ENCODE measurements at regions not wholly inside any gene's neighbourhood (a gene's known extent, or its start where the extent isn't known, plus 50 kb on each side); places are given as distances from the start of the nearest gene placed in this dataset.

DNA sequence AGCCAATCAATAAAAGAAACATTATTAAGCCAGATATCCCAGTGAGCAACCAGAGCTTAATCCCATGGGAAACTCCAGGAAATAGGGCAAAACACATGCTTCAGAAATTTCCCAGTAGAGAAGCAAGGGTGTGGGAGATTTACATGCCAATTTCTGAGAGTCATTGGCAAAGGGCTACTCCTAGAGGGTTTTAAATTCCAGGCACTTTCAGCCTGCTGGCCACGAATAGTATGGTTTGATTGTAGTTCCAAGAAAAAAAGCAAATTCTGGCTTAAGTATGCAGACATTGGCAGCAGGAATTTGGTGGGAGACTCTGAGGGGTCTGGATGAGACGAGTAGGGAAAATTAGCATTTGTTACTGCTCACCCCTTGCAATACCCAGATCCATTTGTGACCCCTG is 402.1 kb upstream of the SUCLG2 start:
- no peak overlapping the region for H3K4me3 ChIP-seq (ENCODE audit: insufficient read depth, low read depth, low read length)
- DNase-seq: no peak
- H3K36me3 ChIP-seq (replicated peaks; ENCODE audit: control insufficient read depth, insufficient read depth, low read length): no peaks in the 10 kb centered on the region

DNA sequence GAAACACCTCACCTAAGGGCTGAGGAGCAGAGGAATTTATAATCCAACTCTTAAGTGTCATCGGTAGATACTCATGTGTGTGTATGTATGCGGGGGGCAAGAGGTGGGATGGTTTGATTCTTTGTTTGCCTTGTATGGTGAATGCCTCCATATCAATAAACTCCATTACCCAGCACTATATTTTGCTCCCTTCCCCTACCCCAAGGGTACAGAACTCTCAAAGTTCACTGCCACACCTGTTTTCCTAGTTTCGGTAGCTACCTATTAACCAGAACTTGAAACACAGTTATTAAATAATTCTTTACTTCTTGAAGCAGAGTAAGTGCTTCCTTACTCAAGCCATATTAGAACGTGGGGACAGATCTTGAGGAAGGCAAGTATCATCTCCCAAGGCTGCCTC is 400.8 kb upstream of the SUCLG2 start:
- Histone ChIP-seq H3K4me3 (ENCODE audit: insufficient read depth, low read depth, low read length) (no peak overlapping the region), H3K36me3 (replicated peaks; ENCODE audit: control insufficient read depth, insufficient read depth, low read length) (no peaks in the 10 kb centered on the region), H3K27me3 (ENCODE audit: control insufficient read depth, insufficient read depth, low read length) (no peaks in the 10 kb centered on the region)
- no peak for DNase-seq

More for the DNA sequence above, 402.1 kb upstream of the SUCLG2 start:
- no peaks in the 10 kb centered on the region for H3K27me3 ChIP-seq (ENCODE audit: control insufficient read depth, insufficient read depth, low read length)

DNA sequence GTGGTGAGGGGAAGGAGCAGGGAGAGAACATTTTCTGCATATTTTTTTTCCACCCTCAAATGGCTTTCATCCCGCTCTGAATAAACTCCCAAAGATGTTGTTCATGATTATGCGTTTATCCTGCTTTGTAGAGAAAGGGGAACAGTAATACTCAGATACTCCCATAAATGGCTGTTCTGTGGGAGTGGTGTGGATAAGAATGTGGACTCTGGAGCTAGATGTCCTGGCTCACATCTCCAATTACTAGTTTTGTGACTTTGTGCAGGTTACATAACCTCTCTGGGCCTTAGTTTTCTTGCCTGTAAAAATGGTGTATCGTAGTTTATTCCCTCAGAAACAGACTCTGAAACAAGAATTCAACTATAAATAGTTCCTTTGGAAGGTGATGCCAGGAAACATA is 395.4 kb upstream of the SUCLG2 start:
- no peaks in the 10 kb centered on the region for H3K36me3 ChIP-seq (replicated peaks; ENCODE audit: control insufficient read depth, insufficient read depth, low read length)
- no peaks in the 10 kb centered on the region for H3K27me3 ChIP-seq (ENCODE audit: control insufficient read depth, insufficient read depth, low read length)
- DNase-seq: no peak
- no peak overlapping the region for H3K4me3 ChIP-seq (ENCODE audit: insufficient read depth, low read depth, low read length)

DNA sequence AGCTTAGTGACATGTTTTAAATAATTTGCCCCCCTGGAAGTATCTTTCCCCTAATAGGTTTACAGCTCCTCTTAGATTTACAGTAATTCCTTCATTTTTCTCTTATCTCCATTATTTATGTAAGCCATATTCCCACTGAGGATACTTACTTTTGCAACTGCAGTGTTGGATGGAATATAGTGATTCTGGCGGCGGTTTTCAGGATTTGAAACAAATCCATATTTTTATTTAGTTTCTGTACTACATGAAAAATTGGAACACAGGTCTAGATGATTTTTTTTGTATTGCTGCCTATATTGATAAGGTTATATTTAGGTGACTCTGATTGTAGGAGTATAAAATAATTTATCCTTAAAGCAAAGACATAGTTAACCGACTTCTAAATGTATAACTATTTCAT is 391.6 kb upstream of the SUCLG2 start:
- DNase-seq: no peak
- Histone ChIP-seq H3K27me3 (ENCODE audit: control insufficient read depth, insufficient read depth, low read length) (no peaks in the 10 kb centered on the region), H3K4me3 (ENCODE audit: insufficient read depth, low read depth, low read length) (no peak overlapping the region), H3K36me3 (replicated peaks; ENCODE audit: control insufficient read depth, insufficient read depth, low read length) (no peaks in the 10 kb centered on the region)

DNA sequence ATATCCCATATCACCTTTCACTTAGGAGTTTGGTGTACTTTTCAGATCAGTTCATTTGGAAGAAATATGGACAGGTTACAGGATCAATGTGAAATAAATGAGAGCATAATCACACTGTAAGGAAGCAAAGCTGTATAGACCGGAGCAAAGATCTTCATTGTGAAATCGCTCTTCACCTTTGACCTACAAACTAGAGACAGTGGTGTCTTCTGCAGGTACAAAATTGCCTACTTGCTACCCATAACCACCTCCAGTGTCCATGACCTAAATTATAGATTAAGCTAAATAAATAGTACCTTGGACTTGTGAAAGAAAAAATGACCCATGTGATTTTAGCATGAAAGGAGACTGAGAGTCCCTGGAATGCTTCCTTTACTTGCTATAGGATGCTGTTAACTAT is 379.5 kb upstream of the SUCLG2 start:
- no peaks in the 10 kb centered on the region for H3K36me3 ChIP-seq (replicated peaks; ENCODE audit: control insufficient read depth, insufficient read depth, low read length)
- DNase-seq: no peak
- no peak overlapping the region for H3K4me3 ChIP-seq (ENCODE audit: insufficient read depth, low read depth, low read length)
- H3K27me3 ChIP-seq (ENCODE audit: control insufficient read depth, insufficient read depth, low read length): no peaks in the 10 kb centered on the region

DNA sequence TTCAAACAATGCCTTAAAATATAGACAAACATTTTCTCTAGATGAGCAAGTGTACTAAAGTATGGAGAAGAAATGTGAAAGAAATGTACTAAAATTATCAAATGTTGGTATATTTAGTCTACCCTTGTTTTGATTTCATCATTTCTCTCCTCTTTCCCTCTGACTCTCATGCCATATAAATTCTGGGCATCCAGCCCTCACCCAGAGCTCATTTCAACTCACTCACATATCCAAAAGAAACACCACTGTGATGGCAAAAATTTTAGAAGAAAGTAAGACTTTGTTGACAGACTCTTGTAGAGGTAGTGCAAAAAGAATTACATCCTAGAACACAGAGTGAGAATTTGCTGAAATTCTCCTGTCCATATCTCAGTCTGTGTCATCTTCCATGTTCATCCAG is 377.8 kb upstream of the SUCLG2 start:
- DNase-seq: no peak
- no peaks in the 10 kb centered on the region for H3K27me3 ChIP-seq (ENCODE audit: control insufficient read depth, insufficient read depth, low read length)

DNA sequence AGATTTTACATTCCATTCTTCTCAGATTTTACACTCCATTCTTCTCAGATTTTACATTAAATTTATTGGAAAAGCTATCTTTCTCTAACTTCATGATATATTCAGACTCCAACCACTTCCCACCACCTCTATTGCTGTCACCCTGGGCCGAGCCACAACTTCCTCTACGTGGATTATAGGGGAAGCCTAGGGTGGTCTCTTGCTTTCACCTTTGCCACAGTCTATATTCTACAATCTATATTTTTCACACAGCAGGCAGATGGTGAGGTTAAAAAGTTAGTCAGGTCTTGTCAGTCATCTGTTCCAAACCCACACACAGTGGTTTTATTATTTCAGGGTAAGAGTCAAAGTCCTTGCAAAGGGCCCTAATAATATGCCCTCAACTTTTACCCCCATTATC is 370.8 kb upstream of the SUCLG2 start:
- Histone ChIP-seq H3K27me3 (ENCODE audit: control insufficient read depth, insufficient read depth, low read length) (no peaks in the 10 kb centered on the region), H3K36me3 (replicated peaks; ENCODE audit: control insufficient read depth, insufficient read depth, low read length) (no peaks in the 10 kb centered on the region), H3K4me3 (ENCODE audit: insufficient read depth, low read depth, low read length) (no peak overlapping the region)
- no peak for DNase-seq

More for the DNA sequence above, 377.8 kb upstream of the SUCLG2 start:
- Histone ChIP-seq H3K36me3 (replicated peaks; ENCODE audit: control insufficient read depth, insufficient read depth, low read length) (no peaks in the 10 kb centered on the region), H3K4me3 (ENCODE audit: insufficient read depth, low read depth, low read length) (no peak overlapping the region)

DNA sequence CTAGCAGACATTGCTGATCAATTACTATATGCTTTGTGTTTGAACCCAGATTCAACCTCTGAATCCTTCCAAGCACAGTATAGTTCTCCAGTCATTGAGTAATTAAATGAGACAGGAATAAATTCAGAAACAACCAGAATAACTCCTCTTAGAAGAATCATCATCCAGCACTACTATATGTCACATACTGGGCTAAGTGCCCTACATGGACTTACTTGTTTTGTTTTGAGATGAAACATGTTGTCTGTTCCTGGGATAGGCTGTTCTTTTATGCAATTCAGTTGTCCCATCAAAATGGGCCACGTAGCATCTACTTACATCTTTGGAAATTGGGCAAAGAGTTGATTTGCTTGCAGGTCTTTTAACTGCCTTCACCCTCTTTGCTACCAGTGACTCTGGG is 365.5 kb upstream of the SUCLG2 start:
- Histone ChIP-seq H3K36me3 (replicated peaks; ENCODE audit: control insufficient read depth, insufficient read depth, low read length) (no peaks in the 10 kb centered on the region), H3K4me3 (ENCODE audit: insufficient read depth, low read depth, low read length) (no peak overlapping the region), H3K27me3 (ENCODE audit: control insufficient read depth, insufficient read depth, low read length) (no peaks in the 10 kb centered on the region)
- no peak for DNase-seq

DNA sequence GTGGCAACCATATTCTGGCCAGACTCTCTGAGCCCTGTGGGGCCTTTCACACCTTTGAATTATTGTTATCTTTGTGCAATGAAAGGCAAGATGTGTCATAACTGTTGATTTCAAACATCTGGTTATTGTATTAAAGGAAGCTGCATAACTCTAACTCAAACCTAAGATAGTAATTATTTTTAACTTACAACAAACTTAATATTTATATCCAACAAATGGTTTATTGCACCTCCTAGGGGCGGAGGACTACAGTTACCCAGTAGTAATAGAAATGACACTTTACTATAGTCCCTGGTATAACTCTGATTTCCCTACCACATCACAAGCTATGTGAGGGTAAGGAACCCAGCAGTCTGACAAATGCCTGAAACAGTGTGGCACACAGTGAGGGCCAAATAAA is 363.9 kb upstream of the SUCLG2 start:
- no peaks in the 10 kb centered on the region for H3K27me3 ChIP-seq (ENCODE audit: control insufficient read depth, insufficient read depth, low read length)
- DNase-seq: peak; percentile 3
- no peak overlapping the region for H3K4me3 ChIP-seq (ENCODE audit: insufficient read depth, low read depth, low read length)
- no peaks in the 10 kb centered on the region for H3K36me3 ChIP-seq (replicated peaks; ENCODE audit: control insufficient read depth, insufficient read depth, low read length)

DNA sequence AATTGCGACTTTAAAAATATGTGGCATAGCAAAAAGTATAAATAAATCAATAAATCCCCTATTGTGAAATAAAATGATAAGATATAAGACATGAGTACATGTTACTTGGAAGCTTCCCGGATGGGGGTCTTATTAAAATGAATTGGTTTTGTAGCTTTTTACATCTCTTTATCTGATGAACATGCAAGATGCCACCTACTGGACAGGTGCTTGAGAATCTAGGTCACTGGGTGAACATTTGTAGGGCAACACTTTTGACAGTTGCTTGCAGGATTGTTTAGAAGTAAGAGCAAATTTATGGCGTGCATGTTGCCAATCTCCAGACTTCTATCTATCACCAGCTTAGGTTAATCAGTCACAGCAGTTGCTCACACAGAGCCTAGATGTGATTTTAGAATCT is 362.7 kb upstream of the SUCLG2 start:
- Histone ChIP-seq H3K27me3 (ENCODE audit: control insufficient read depth, insufficient read depth, low read length) (no peaks in the 10 kb centered on the region), H3K4me3 (ENCODE audit: insufficient read depth, low read depth, low read length) (no peak overlapping the region), H3K36me3 (replicated peaks; ENCODE audit: control insufficient read depth, insufficient read depth, low read length) (no peaks in the 10 kb centered on the region)
- DNase-seq: no peak

DNA sequence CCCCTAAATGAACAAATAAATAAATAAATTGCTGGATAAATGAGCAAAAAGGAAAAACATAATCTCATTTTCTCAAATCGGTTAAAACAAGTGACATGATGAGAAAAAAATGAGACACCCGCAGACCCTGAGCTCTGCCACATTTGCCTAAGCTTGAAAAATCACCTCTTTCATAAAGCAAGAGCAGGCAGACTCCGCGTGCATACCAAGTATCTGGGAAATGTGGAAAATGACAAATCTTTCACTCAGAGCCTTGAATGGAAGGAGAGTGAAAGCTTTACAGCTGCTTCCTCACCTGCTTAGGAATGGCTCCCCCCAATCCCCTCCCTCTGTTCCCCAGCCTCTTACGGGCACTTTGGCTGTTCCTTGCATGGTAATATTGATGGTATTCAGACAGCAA is 355.5 kb upstream of the SUCLG2 start:
- Histone ChIP-seq H3K27me3 (ENCODE audit: control insufficient read depth, insufficient read depth, low read length) (peaks cover 16% of the 10 kb centered on the region), H3K36me3 (replicated peaks; ENCODE audit: control insufficient read depth, insufficient read depth, low read length) (no peaks in the 10 kb centered on the region), H3K4me3 (ENCODE audit: insufficient read depth, low read depth, low read length) (no peak overlapping the region)
- no peak for DNase-seq

DNA sequence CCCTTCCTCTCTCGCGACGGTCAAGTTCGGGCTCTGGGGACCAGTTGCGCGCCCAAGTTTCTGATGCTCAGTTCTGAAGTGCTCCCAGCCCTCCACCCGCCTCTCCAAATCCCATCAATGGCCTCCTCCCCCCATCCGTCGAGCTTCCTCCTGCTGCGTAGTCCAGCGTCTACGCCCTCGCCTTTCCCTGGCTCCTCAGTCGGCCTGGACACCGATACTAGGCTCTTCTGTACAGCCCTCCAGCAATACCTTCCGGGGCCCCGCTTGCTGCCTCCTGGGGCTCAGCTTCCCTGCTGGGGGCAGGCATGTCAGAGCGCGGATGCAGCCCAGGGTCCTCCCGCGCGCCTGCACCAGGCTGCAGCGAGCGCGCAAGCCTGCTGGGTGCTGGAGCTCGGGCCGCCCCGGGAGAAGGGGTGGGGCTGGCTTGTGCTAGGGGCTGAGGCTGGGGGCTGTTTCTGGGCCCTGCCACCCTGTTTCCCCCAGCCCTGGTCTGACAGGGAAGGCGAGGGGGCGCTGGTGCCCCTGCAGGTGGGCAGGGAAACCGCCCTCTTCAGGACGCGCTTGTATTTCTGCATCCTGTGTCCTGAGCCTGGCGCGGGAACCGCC is 353.3 kb upstream of the SUCLG2 start:
- peak; percentile 71 for DNase-seq
- H3K4me3 ChIP-seq (ENCODE audit: insufficient read depth, low read depth, low read length): peak overlapping the region; percentile 58
- peaks cover 16% of the 10 kb centered on the region for H3K27me3 ChIP-seq (ENCODE audit: control insufficient read depth, insufficient read depth, low read length)
- H3K36me3 ChIP-seq (replicated peaks; ENCODE audit: control insufficient read depth, insufficient read depth, low read length): no peaks in the 10 kb centered on the region

DNA sequence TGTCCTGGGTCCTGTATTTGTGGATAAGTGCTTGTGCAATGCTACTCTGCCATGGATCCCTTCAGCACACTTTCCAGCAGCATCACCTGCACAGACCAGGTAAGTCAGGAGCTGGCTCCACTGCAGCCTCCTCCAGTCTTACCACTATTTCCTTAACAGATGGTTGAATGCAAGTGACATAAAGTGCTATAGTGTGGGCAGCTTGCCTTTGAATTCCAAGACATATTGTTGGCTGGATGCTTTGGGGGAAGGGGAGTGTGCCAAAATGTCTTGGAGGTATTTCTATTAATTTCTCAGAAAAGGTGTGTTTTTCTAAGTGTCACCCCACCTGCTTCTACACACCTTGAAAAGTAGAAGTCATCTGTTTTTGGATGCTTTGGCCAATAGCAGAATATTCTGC is 352.2 kb upstream of the SUCLG2 start:
- Histone ChIP-seq H3K27me3 (ENCODE audit: control insufficient read depth, insufficient read depth, low read length) (peaks cover 16% of the 10 kb centered on the region), H3K36me3 (replicated peaks; ENCODE audit: control insufficient read depth, insufficient read depth, low read length) (no peaks in the 10 kb centered on the region), H3K4me3 (ENCODE audit: insufficient read depth, low read depth, low read length) (no peak overlapping the region)
- DNase-seq: no peak

DNA sequence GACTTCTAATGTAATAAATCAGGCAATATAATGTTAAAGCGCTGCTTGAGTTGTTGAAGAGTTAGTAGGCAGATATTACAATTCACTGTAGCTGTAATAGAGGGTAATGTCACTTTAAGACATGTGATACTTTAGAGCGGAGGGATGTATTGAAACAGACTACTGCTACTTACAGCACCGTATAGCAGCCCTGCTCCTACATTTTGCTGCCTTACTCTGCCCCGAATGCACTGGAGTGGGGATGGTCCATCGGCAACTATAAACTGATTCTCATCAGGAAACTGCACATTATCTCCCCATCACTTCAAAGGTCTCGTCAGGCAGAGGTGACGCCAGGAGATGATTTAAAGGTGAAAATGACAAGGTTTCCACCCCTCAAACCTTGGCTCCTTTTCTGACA is 349.7 kb upstream of the SUCLG2 start:
- Histone ChIP-seq H3K4me3 (ENCODE audit: insufficient read depth, low read depth, low read length) (no peak overlapping the region), H3K27me3 (ENCODE audit: control insufficient read depth, insufficient read depth, low read length) (peaks cover 16% of the 10 kb centered on the region), H3K36me3 (replicated peaks; ENCODE audit: control insufficient read depth, insufficient read depth, low read length) (no peaks in the 10 kb centered on the region)
- DNase-seq: no peak

DNA sequence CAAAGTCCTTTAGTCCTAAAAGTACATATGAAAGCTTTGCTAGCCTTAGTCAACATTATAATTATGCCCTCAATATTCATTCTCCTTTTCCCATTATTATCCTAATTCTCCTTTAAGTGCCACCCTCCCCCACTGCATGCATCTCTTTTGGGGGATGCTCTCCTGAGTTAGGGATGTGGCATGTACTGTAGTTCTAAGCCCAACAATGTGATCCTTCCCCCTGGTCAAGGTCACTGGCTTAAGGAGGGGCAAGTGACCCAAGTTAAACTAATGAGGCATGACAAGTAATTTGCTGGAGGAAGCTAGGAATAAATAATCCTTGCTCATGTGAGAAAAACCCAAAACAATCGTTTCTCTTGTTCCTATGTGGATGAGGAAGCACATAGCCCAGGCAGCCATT is 343.9 kb upstream of the SUCLG2 start:
- no peaks in the 10 kb centered on the region for H3K36me3 ChIP-seq (replicated peaks; ENCODE audit: control insufficient read depth, insufficient read depth, low read length)
- DNase-seq: no peak

DNA sequence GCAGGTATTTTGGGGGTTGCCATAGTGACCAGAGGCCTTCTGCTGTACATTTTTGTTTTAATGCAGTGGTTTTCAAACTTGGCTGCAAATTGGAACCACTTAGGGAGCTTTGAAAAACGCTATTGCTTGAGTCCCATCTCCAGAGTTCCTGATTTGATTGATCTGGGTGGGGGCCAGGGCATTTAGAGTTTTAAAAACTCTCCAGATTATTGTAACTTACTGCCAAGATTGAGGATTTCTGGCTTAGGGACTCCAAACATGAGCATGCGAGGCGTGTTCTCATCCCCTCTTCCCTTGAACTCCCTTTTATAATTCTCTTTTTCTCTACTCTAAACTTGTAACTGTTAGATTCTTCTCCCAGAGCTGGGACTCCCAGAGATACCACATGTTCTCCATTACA is 340.8 kb upstream of the SUCLG2 start:
- no peaks in the 10 kb centered on the region for H3K27me3 ChIP-seq (ENCODE audit: control insufficient read depth, insufficient read depth, low read length)

More for the DNA sequence above, 343.9 kb upstream of the SUCLG2 start:
- Histone ChIP-seq H3K27me3 (ENCODE audit: control insufficient read depth, insufficient read depth, low read length) (no peaks in the 10 kb centered on the region), H3K4me3 (ENCODE audit: insufficient read depth, low read depth, low read length) (no peak overlapping the region)

More for the DNA sequence above, 340.8 kb upstream of the SUCLG2 start:
- no peaks in the 10 kb centered on the region for H3K36me3 ChIP-seq (replicated peaks; ENCODE audit: control insufficient read depth, insufficient read depth, low read length)
- no peak for DNase-seq
- H3K4me3 ChIP-seq (ENCODE audit: insufficient read depth, low read depth, low read length): no peak overlapping the region

Measured in H7 (cell line).